Activated naive CD8-positive, alpha-beta T cell treated with anti-CD3 and anti-CD28 coated beads for 36 hours (primary cell): ENCODE measurements at regions not wholly inside any gene's neighbourhood (a gene's known extent, or its start where the extent isn't known, plus 50 kb on each side); places are given as distances from the start of the nearest gene placed in this dataset.

Experiments
- DNase-seq: peaks from one replicate; pipeline ENCODE4 v3.0.0; 2021
- H3K27ac Mint-ChIP-seq: one replicate; pipeline ENCODE4 v1.8.0; 2022; ENCODE audit warnings: mild to moderate bottlenecking, moderate library complexity, mixed read lengths
- H3K27me3 Mint-ChIP-seq: one replicate; pipeline ENCODE4 v1.8.0; 2022; ENCODE audit warnings: mild to moderate bottlenecking, mixed read lengths
- H3K36me3 Mint-ChIP-seq: one replicate; pipeline ENCODE4 v1.8.0; 2021; ENCODE audit warnings: mild to moderate bottlenecking, mixed read lengths
- H3K4me1 Mint-ChIP-seq: one replicate; pipeline ENCODE4 v1.8.0; 2021; ENCODE audit warnings: mixed read lengths
- H3K4me3 Mint-ChIP-seq: one replicate; pipeline ENCODE4 v1.8.0; 2022; ENCODE audit warnings: mild to moderate bottlenecking, moderate library complexity, mixed read lengths
- H3K9me3 Mint-ChIP-seq: one replicate; pipeline ENCODE4 v1.8.0; 2022; ENCODE audit warnings: mixed read lengths

- no peak overlapping the region for H3K4me3 Mint-ChIP-seq
- peaks cover 2% of the 10 kb centered on the region for H3K9me3 Mint-ChIP-seq
- peaks cover 10% of the 10 kb centered on the region for H3K27me3 Mint-ChIP-seq
- no peak for DNase-seq
- no peak overlapping the region for H3K27ac Mint-ChIP-seq
- H3K4me1 Mint-ChIP-seq = no peaks in the 10 kb centered on the region
- no peaks in the 10 kb centered on the region for H3K36me3 Mint-ChIP-seq
These were observed 65.9 kb upstream of the ASTN2 start for GRCh38 chr9:117480729-117481128.

- Mint-ChIP-seq H3K27me3 (peaks cover 7% of the 10 kb centered on the region), H3K9me3 (peaks cover 2% of the 10 kb centered on the region), H3K4me3 (no peak overlapping the region), H3K36me3 (no peaks in the 10 kb centered on the region), H3K4me1 (no peaks in the 10 kb centered on the region), H3K27ac (no peak overlapping the region)
- DNase-seq = no peak
These were observed 65.4 kb upstream of the ASTN2 start for GRCh38 chr9:117480253-117480652.

DNA sequence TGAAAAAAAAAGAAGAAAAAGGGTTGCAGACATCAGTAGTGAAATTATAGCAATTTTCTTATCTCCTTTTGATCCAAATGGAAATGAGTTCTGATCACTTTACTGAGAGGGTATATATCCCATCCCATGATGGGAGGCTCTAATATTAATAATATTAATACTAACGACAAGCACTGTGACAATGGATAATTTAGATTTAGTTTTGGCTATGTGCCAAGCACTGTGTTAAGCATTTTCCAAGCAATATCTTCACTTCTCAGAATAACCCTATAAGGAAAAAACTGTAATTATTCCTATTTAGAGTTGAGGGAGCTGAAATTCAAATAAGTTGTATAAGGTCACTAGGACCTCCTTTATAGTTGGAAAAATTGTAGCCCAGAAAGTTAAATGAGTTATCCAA lies 58.4 kb upstream of the ASTN2 start:
- peaks cover 2% of the 10 kb centered on the region for H3K9me3 Mint-ChIP-seq
- H3K36me3 Mint-ChIP-seq = no peaks in the 10 kb centered on the region
- peaks cover 6% of the 10 kb centered on the region for H3K27me3 Mint-ChIP-seq
- DNase-seq = no peak
- H3K4me1 Mint-ChIP-seq = no peaks in the 10 kb centered on the region
- H3K4me3 Mint-ChIP-seq = no peak overlapping the region
- H3K27ac Mint-ChIP-seq = no peak overlapping the region

DNA sequence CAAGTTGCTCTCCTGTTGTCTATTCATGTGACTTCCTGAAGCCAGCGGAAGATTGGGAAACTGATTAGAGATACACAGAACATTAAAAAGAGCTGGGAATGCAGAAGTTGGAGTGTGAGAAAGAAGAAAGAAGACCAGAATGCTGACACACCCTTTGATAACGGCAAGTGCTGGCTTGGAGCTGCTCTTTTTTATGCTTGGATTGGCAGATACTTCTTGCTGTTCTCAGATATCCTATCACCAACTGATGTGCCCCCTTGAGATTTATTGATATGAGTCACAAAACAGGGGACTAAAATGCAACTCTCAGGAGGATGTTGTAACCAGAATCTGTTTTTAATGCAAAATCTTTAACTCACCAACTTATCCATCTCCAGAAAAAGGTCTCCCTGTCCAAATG lies 56.0 kb upstream of the ASTN2 start:
- Mint-ChIP-seq H3K4me3 (no peak overlapping the region), H3K27ac (no peak overlapping the region), H3K36me3 (no peaks in the 10 kb centered on the region), H3K27me3 (no peaks in the 10 kb centered on the region), H3K4me1 (no peaks in the 10 kb centered on the region), H3K9me3 (no peaks in the 10 kb centered on the region)
- DNase-seq = no peak

DNA sequence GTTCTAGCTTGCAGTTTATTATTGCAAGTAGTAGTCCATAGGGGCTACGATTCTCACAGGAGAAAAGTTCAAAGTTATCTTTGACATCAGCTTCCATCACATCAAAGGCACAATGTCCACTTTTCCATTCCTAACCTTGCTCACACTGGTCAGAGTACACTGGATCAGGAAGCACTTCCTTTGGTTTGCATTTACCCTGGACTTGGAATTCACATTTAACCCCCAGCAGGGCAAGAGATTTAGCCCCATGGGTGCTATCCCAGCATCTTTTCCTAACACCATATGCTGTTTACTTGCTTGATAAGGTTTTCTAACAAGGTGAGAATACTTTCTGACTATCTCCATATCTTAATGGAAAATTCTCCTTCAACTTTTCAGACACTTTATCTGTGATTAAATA lies 55.6 kb upstream of the ASTN2 start:
- no peaks in the 10 kb centered on the region for H3K27me3 Mint-ChIP-seq
- no peaks in the 10 kb centered on the region for H3K36me3 Mint-ChIP-seq
- no peak for DNase-seq
- no peak overlapping the region for H3K27ac Mint-ChIP-seq
- H3K4me1 Mint-ChIP-seq = no peaks in the 10 kb centered on the region
- no peak overlapping the region for H3K4me3 Mint-ChIP-seq
- H3K9me3 Mint-ChIP-seq = no peaks in the 10 kb centered on the region

DNA sequence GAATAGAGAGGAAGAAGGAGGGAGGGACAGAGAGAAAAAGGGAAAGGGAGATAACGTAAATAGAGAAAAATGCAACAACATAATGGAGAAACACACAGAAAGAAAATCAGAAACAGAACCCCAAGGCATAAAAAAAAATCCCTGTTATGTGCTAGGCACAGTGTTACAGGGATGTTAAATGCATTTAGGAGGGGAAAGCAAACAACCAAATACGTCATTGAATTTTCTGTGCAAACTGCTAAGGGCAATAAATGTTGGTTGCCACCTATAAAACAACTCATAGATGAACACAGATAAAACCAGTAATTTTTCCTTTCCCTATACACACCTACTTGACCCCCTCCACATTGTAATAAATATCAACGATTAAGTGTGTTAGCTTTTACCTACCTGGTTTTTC lies 51.3 kb upstream of the ASTN2 start:
- Mint-ChIP-seq H3K4me3 (no peak overlapping the region), H3K4me1 (no peaks in the 10 kb centered on the region), H3K36me3 (no peaks in the 10 kb centered on the region), H3K9me3 (peaks cover 2% of the 10 kb centered on the region), H3K27me3 (no peaks in the 10 kb centered on the region), H3K27ac (no peak overlapping the region)
- no peak for DNase-seq

DNA sequence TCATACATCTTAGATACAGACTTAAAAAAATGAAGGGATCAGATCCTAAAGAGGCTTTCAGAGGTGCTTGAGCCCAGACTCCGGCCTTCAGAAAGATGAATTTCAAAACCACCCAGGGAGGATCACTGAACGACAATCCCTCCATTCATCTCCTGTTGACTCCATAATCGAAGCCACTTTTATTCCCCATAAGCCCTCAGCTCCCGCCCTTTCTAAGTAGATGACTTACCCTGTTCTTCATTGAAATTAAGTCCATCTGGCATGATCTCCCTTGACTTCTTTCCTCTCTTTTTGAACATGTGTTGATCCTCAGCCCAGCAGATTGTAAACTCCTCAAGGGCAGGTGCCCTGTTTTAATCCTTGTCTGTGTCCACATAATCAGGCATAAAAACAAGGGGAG lies 50.8 kb upstream of the ASTN2 start:
- Mint-ChIP-seq H3K4me1 (no peaks in the 10 kb centered on the region), H3K27me3 (no peaks in the 10 kb centered on the region), H3K9me3 (peaks cover 2% of the 10 kb centered on the region), H3K4me3 (no peak overlapping the region), H3K36me3 (no peaks in the 10 kb centered on the region), H3K27ac (no peak overlapping the region)
- DNase-seq = no peak

- H3K27ac Mint-ChIP-seq = no peak overlapping the region
- H3K27me3 Mint-ChIP-seq = no peaks in the 10 kb centered on the region
- H3K4me3 Mint-ChIP-seq = no peak overlapping the region
- peaks cover 2% of the 10 kb centered on the region for H3K9me3 Mint-ChIP-seq
- no peaks in the 10 kb centered on the region for H3K36me3 Mint-ChIP-seq
- DNase-seq = no peak
- no peaks in the 10 kb centered on the region for H3K4me1 Mint-ChIP-seq
These were observed 50.2 kb upstream of the ASTN2 start for GRCh38 chr9:117464941-117465616.
